CD8-positive, alpha-beta memory T cell (primary cell): ENCODE measurements at regions not wholly inside any gene's neighbourhood (a gene's known extent, or its start where the extent isn't known, plus 50 kb on each side); places are given as distances from the start of the nearest gene placed in this dataset.

Experiments used
- CTCF ChIA-PET: fragments of 350-600 bp; sonication (Branson Sonifier 250); formaldehyde crosslinking; loops from one replicate; lab custom pipeline; 2021; ENCODE audit warnings: antibody characterized with exemption; lab: Charles Lee
- POLR2A ChIA-PET: fragments of 350-600 bp; sonication (Branson Sonifier 250); formaldehyde crosslinking; loops from one replicate; lab custom pipeline; 2021; ENCODE audit warnings: antibody characterized with exemption; lab: Charles Lee
- DNase-seq, 5 donors: peaks; one replicate each; pipeline versions ENCODE4 v3.0.0 to v3.0.0-alpha.2; 2020 to 2022; ENCODE audit warnings: mixed read lengths in 1 of 5
- H3K27ac ChIP-seq: one replicate; pipeline ENCODE4 v1.7.0; 2013; ENCODE audit warnings: low read depth, mild to moderate bottlenecking, low read length, moderate library complexity
- H3K27me3 ChIP-seq: 2 replicates; pipeline ENCODE4 v1.7.0; 2013; ENCODE audit warnings: low read length, mild to moderate bottlenecking; ENCODE audit not compliant: insufficient read depth, poor library complexity, severe bottlenecking
- H3K36me3 ChIP-seq: 2 replicates; pipeline ENCODE4 v1.7.0; 2013; ENCODE audit warnings: mild to moderate bottlenecking, low read length, moderate library complexity; ENCODE audit not compliant: insufficient read depth
- H3K4me1 ChIP-seq: 2 replicates; pipeline ENCODE4 v1.7.0; 2013; ENCODE audit warnings: mild to moderate bottlenecking, low read length, moderate library complexity; ENCODE audit not compliant: insufficient read depth
- H3K4me3 ChIP-seq: 2 replicates; pipeline ENCODE4 v1.7.0; 2013; ENCODE audit warnings: mild to moderate bottlenecking, low read length
- H3K9me3 ChIP-seq: 2 replicates; pipeline ENCODE4 v1.7.0; 2013; ENCODE audit warnings: mild to moderate bottlenecking, low read length
- H3K27ac Mint-ChIP-seq, 8 donors: one replicate each; pipeline ENCODE4 v1.8.0; 2020 to 2021; ENCODE audit warnings: mixed read lengths in 8 of 8, mild to moderate bottlenecking in 6 of 8, inconsistent platforms in 3 of 8, moderate library complexity in 3 of 8
- H3K27me3 Mint-ChIP-seq, 2 donors: one replicate each; pipeline ENCODE4 v1.8.0; 2020 to 2021; ENCODE audit warnings: mixed read lengths in 2 of 2, mild to moderate bottlenecking in 1 of 2, moderate library complexity in 1 of 2
- H3K36me3 Mint-ChIP-seq, 3 donors: one replicate each; pipeline ENCODE4 v1.8.0; 2020 to 2021; ENCODE audit warnings: mixed read lengths in 3 of 3, inconsistent platforms in 1 of 3, mild to moderate bottlenecking in 1 of 3
- H3K4me1 Mint-ChIP-seq, 3 donors: one replicate each; pipeline ENCODE4 v1.8.0; 2020 to 2021; ENCODE audit warnings: mixed read lengths in 3 of 3, inconsistent platforms in 1 of 3, mild to moderate bottlenecking in 1 of 3
- H3K4me3 Mint-ChIP-seq, 7 donors: one replicate each; pipeline ENCODE4 v1.8.0; 2020 to 2021; ENCODE audit warnings: mixed read lengths in 7 of 7, mild to moderate bottlenecking in 6 of 7, moderate library complexity in 4 of 7, inconsistent platforms in 2 of 7
- H3K9me3 Mint-ChIP-seq, 5 donors: one replicate each; pipeline ENCODE4 v1.8.0; 2020 to 2022; ENCODE audit warnings: mixed read lengths in 5 of 5, mild to moderate bottlenecking in 3 of 5, moderate library complexity in 2 of 5, inconsistent platforms in 1 of 5

DNA sequence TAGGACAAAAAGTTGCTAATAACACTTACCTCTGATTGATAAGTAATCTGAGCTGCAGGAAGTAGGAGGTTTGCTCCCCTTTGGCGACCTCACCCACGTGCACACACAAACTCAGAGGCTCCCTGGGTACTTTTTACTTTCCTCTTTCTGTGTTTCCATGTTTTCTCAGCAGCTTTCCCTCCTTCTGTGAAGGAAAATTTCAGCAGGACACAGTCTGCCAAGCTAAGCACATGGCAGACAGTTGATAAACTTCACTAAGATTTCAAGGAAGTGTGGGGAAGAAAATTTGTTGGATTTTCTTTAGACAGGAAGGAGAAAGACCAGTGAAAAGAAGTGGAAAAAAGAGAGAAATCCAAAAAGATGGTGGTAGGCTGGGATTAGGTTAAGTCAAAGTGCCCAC, 215.5 kb upstream of the ARG1 start:
- Mint-ChIP-seq H3K4me1 (no peaks in the 10 kb centered on the region), H3K27ac (no peak overlapping the region), H3K36me3 (peaks cover 0 to 3% (median 1%) of the 10 kb centered on the region in 3 donors), H3K4me3 (no peak overlapping the region), H3K9me3 (no peaks in the 10 kb centered on the region), H3K27me3 (peaks cover 0 to 2% of the 10 kb centered on the region in 2 donors)
- POLR2A ChIA-PET, result no interaction called here
- H3K4me1 ChIP-seq, result no peaks in the 10 kb centered on the region
- no peaks in the 10 kb centered on the region for H3K27me3 ChIP-seq
- H3K4me3 ChIP-seq, result no peak overlapping the region
- DNase-seq, result no peak
- CTCF ChIA-PET, result interaction anchor here (0.6 kb wide), 1 partner anchor 886 kb away, joined by 3 read pairs; no protein-coding TSS in a partner anchor
- H3K36me3 ChIP-seq, result no peaks in the 10 kb centered on the region
- no peak overlapping the region for H3K27ac ChIP-seq
- H3K9me3 ChIP-seq, result no peaks in the 10 kb centered on the region

DNA sequence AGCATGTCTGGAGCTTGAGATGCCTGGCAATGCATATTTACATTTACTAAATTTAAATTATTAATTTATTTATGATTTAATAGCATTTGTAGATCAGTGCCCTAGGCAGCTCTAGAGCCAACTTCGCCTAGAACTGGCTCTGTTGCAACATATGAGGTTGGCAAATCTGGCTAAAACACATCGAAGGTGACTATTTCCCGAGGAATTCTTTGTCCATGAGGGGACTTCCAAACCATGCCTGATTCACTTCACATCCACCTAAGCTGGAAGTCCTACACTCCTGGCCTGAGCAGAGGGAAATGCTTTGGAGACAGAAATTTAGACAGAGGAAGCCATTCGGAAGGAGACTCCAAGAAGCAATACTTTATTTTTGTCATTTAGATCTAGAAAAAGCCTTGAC, 211.0 kb upstream of the ARG1 start:
- no peaks in the 10 kb centered on the region for H3K9me3 Mint-ChIP-seq
- H3K36me3 Mint-ChIP-seq, result no peaks in the 10 kb centered on the region
- peaks cover 0 to 11% (median 0%) of the 10 kb centered on the region in 3 donors for H3K4me1 Mint-ChIP-seq
- ChIA-PET CTCF (interaction anchor here (1.2 kb wide), 1 partner anchor 9 kb away, joined by 4 read pairs; no protein-coding TSS in a partner anchor), POLR2A (no interaction called here)
- Histone ChIP-seq H3K4me1 (no peaks in the 10 kb centered on the region), H3K4me3 (no peak overlapping the region), H3K27ac (no peak overlapping the region), H3K27me3 (no peaks in the 10 kb centered on the region), H3K9me3 (no peaks in the 10 kb centered on the region), H3K36me3 (no peaks in the 10 kb centered on the region)
- H3K27ac Mint-ChIP-seq, result no peak overlapping the region
- H3K27me3 Mint-ChIP-seq, result peaks cover 0 to 2% of the 10 kb centered on the region in 2 donors
- H3K4me3 Mint-ChIP-seq, result no peak overlapping the region
- DNase-seq, result no peak

- Mint-ChIP-seq H3K27me3 (peaks cover 0 to 2% of the 10 kb centered on the region in 2 donors), H3K4me1 (peaks cover 0 to 11% (median 2%) of the 10 kb centered on the region in 3 donors), H3K27ac (peak overlapping the region in 1 of 8 donors; percentile 51), H3K9me3 (no peaks in the 10 kb centered on the region), H3K4me3 (no peak overlapping the region), H3K36me3 (no peaks in the 10 kb centered on the region)
- no peaks in the 10 kb centered on the region for H3K4me1 ChIP-seq
- ChIA-PET CTCF (interaction anchor here (1.2 kb wide), 1 partner anchor 9 kb away, joined by 4 read pairs; no protein-coding TSS in a partner anchor), POLR2A (no interaction called here)
- no peaks in the 10 kb centered on the region for H3K27me3 ChIP-seq
- DNase-seq, result no peak
- H3K4me3 ChIP-seq, result no peak overlapping the region
- no peaks in the 10 kb centered on the region for H3K36me3 ChIP-seq
- no peaks in the 10 kb centered on the region for H3K9me3 ChIP-seq
- H3K27ac ChIP-seq, result no peak overlapping the region
These were observed 210.3 kb upstream of the ARG1 start for GRCh38 chr6:131362696-131363095.

DNA sequence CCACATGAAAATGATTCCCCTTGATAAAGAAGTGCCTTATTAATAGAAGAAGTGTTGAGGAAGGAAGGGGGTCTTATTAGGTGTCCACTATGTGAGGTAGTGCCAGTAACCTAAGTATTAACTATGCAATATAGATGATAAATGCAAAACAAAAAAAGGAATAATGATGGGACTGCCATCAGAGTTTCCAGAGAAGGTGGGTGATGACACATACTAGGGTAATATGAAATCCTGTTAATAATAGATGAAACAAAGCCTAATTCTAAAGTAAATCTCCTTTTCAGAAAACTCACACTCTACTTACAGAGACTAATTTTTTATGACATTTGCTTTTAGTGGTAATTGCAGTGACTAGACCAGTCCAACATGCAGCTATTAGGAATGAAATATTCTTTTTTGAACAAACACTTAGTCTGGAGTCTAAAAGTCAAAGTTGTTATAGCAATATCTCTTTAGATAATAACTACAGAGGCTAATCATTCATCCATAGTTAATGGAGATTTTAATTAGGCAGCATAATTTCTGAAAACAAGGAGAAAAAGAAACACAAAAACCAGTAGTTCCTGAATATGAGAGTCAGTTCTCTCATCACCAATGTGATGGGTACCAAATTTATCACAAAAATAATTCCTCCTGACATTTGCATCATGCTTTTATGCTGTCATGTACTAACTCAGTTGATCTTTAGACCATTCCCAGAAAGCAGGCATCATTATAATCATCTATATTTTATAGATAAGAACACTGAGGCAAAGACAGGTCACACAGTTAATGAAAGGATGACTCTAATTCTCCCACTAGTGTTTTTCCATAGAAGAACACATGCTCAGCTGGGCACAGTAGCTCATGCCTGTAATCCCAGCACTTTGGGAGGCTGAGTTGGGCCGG, 208.8 kb upstream of the ARG1 start:
- no peak overlapping the region for H3K4me3 Mint-ChIP-seq
- Histone ChIP-seq H3K4me1 (no peaks in the 10 kb centered on the region), H3K9me3 (no peaks in the 10 kb centered on the region), H3K36me3 (no peaks in the 10 kb centered on the region), H3K27me3 (no peaks in the 10 kb centered on the region), H3K27ac (no peak overlapping the region), H3K4me3 (no peak overlapping the region)
- DNase-seq, result no peak
- H3K27me3 Mint-ChIP-seq, result peaks cover 0 to 2% of the 10 kb centered on the region in 2 donors
- H3K9me3 Mint-ChIP-seq, result no peaks in the 10 kb centered on the region
- peaks cover 0 to 16% (median 3%) of the 10 kb centered on the region in 3 donors for H3K4me1 Mint-ChIP-seq
- H3K36me3 Mint-ChIP-seq, result no peaks in the 10 kb centered on the region
- no peak overlapping the region for H3K27ac Mint-ChIP-seq
- POLR2A ChIA-PET, result no interaction called here
- CTCF ChIA-PET, result no interaction called here

DNA sequence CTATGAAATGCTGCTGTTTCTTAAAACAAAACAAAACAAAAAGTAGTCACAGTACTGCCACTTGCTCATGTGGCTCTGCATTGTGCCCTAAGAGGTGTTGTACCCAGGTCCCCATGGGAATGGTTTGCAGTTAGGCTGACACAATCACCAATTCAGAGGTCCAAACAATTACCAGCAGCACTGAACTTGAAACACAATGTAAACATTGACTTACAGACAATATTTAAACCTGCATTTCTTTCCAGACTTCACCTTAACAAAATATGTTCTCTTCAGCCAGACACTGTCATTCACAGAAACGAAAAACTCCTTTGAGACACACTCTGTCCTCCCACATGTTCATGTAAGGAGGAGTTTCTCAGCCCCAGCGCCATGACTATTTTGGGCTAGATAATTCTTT, 206.8 kb upstream of the ARG1 start:
- H3K4me3 ChIP-seq, result no peak overlapping the region
- H3K4me1 ChIP-seq, result no peaks in the 10 kb centered on the region
- Mint-ChIP-seq H3K27me3 (no peaks in the 10 kb centered on the region), H3K36me3 (peaks cover 0 to 2% (median 0%) of the 10 kb centered on the region in 3 donors), H3K27ac (no peak overlapping the region), H3K4me1 (peaks cover 0 to 16% (median 3%) of the 10 kb centered on the region in 3 donors), H3K9me3 (no peaks in the 10 kb centered on the region), H3K4me3 (no peak overlapping the region)
- CTCF ChIA-PET, result no interaction called here
- H3K36me3 ChIP-seq, result no peaks in the 10 kb centered on the region
- POLR2A ChIA-PET, result no interaction called here
- no peak for DNase-seq
- no peak overlapping the region for H3K27ac ChIP-seq
- no peaks in the 10 kb centered on the region for H3K9me3 ChIP-seq
- no peaks in the 10 kb centered on the region for H3K27me3 ChIP-seq

DNA sequence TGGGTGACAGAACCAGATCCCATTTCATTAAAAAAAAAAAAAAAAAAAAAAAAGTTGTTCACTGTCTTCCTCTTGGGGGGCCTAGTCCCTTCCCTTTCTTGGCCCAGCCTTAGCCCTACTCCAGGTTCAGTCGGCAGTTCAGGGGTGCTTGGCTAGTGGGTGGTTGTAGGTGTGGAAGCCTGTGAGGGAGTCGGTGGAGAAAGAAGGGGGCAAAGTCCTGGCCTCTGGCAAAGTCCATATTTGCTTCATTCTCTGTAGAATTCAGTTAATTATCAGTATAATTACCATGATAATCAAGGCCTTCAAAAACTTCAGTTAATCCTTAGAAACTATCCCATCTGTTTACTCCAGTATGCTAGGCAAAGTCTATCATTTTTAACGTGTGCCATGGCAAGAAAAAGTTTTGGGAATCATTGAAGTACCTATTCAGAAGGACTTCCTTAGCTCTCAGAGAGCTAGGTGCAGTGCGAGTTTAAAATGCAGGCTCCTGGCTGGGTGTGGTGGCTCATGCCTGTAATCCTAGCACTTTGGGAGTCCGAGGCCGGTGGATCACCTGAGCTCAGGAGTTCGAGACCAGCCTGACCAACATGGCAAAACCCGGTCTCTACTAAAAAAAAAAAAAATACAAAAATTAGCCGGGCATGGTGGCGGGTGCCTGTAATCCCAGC, 205.7 kb upstream of the ARG1 start:
- no peaks in the 10 kb centered on the region for H3K27me3 ChIP-seq
- H3K4me1 ChIP-seq, result no peaks in the 10 kb centered on the region
- no peaks in the 10 kb centered on the region for H3K36me3 ChIP-seq
- no peaks in the 10 kb centered on the region for H3K9me3 Mint-ChIP-seq
- H3K4me1 Mint-ChIP-seq, result peaks cover 0 to 16% (median 3%) of the 10 kb centered on the region in 3 donors
- H3K27ac ChIP-seq, result no peak overlapping the region
- H3K9me3 ChIP-seq, result no peaks in the 10 kb centered on the region
- no peak overlapping the region for H3K4me3 Mint-ChIP-seq
- peaks cover 0 to 2% (median 0%) of the 10 kb centered on the region in 3 donors for H3K36me3 Mint-ChIP-seq
- DNase-seq, result no peak
- CTCF ChIA-PET, result no interaction called here
- POLR2A ChIA-PET, result no interaction called here
- H3K4me3 ChIP-seq, result no peak overlapping the region
- no peaks in the 10 kb centered on the region for H3K27me3 Mint-ChIP-seq
- H3K27ac Mint-ChIP-seq, result peak overlapping the region in 2 of 8 donors; percentile 62 to 64

GRCh38 chr6:131368198-131368911, 204.7 kb upstream of the ARG1 start:
- H3K27ac Mint-ChIP-seq, result peak overlapping the region in 1 of 8 donors; percentile 56
- Histone ChIP-seq H3K4me1 (no peaks in the 10 kb centered on the region), H3K9me3 (no peaks in the 10 kb centered on the region), H3K4me3 (no peak overlapping the region), H3K27me3 (no peaks in the 10 kb centered on the region), H3K27ac (no peak overlapping the region), H3K36me3 (no peaks in the 10 kb centered on the region)
- H3K36me3 Mint-ChIP-seq, result peaks cover 0 to 3% (median 0%) of the 10 kb centered on the region in 3 donors
- no peaks in the 10 kb centered on the region for H3K9me3 Mint-ChIP-seq
- ChIA-PET POLR2A (no interaction called here), CTCF (no interaction called here)
- H3K27me3 Mint-ChIP-seq, result peaks cover 0 to 1% of the 10 kb centered on the region in 2 donors
- peaks cover 0 to 16% (median 3%) of the 10 kb centered on the region in 3 donors for H3K4me1 Mint-ChIP-seq
- H3K4me3 Mint-ChIP-seq, result no peak overlapping the region
- DNase-seq, result no peak
